Tibial nerve (tissue), 4 donors: ENCODE measurements at regions not wholly inside any gene's neighbourhood (a gene's known extent, or its start where the extent isn't known, plus 50 kb on each side); places are given as distances from the start of the nearest gene placed in this dataset.

Experiments
- DNase-seq, 2 donors: peaks; one replicate each; pipeline ENCODE4 v3.0.0-alpha.2; 2019; ENCODE audit warnings: low spot score in 2 of 2
- H3K27ac ChIP-seq, 4 donors: fragments of 200-600 bp; sonication (generic) in 3 of 4; one replicate each; pipeline ENCODE4 v1.5.1; 2017 to 2019; ENCODE audit warnings: mild to moderate bottlenecking in 1 of 4
- H3K27me3 ChIP-seq, 2 donors: fragments of 200-600 bp; sonication (generic) in 1 of 2; one replicate each; pipeline versions ENCODE4 v1.5.1 to v1.6.0; 2017 to 2019
- H3K36me3 ChIP-seq, 3 donors: fragments of 200-600 bp; sonication (generic); one replicate each; pipeline ENCODE4 v1.5.1; 2018 to 2019
- H3K4me1 ChIP-seq, 4 donors: fragments of 200-600 bp; sonication (generic) in 3 of 4; one replicate each; pipeline ENCODE4 v1.5.1; 2017 to 2019
- H3K4me3 ChIP-seq, 4 donors: fragments of 200-600 bp; sonication (generic) in 3 of 4; one replicate each; pipeline ENCODE4 v1.5.1; 2017 to 2019; ENCODE audit warnings: mild to moderate bottlenecking in 1 of 4, moderate library complexity in 1 of 4
- H3K9me3 ChIP-seq, 4 donors: fragments of 200-600 bp; sonication (generic) in 3 of 4; one replicate each; pipeline ENCODE4 v1.5.1; 2017 to 2019
- CTCF ChIP-seq, 5 experiments: fragments of 200-600 bp in 3 of 5; fragments of 450-650 bp in 2 of 5; sonication (generic) in 3 of 5; IDR thresholded peaks; one replicate each; pipeline ENCODE4 v1.5.1; 2016 to 2019; ENCODE audit warnings: antibody characterized with exemption in 5 of 5, mild to moderate bottlenecking in 3 of 5, moderate library complexity in 2 of 5
- EP300 ChIP-seq, 2 donors: sonication (generic); formaldehyde crosslinking; IDR thresholded peaks; one replicate each; pipeline ENCODE4 v1.6.1; 2017; ENCODE audit warnings: antibody characterized with exemption in 2 of 2, mild to moderate bottlenecking in 1 of 2
- POLR2A ChIP-seq, 2 donors: fragments of 450-650 bp; IDR thresholded peaks; one replicate each; pipeline ENCODE4 v1.6.1; 2017; ENCODE audit warnings: antibody characterized with exemption in 2 of 2, mild to moderate bottlenecking in 2 of 2, moderate library complexity in 2 of 2
- WGBS, 2 donors: methylation state at CpG; one replicate each; pipeline ENCODE4 v1.1.5; 2018; 5-methylcytosine and 5-hydroxymethylcytosine counted together

GRCh38 chr3:168977716-168978374 lies 685.7 kb downstream of the MECOM start:
- H3K4me1 ChIP-seq: no peaks in the 10 kb centered on the region
- no peak overlapping the region for H3K27ac ChIP-seq
- no peak for DNase-seq

GRCh38 chr3:168976969-168977368 lies 686.5 kb downstream of the MECOM start:
- TF ChIP-seq CTCF (IDR thresholded peaks at IDR 0.05): no peak
- TF ChIP-seq EP300 (IDR thresholded peaks at IDR 0.05): no peak
- TF ChIP-seq POLR2A (IDR thresholded peaks at IDR 0.05): no peak

More at GRCh38 chr3:168977716-168978374, 685.7 kb downstream of the MECOM start:
- H3K9me3 ChIP-seq: no peaks in the 10 kb centered on the region
- H3K36me3 ChIP-seq: no peaks in the 10 kb centered on the region
- 55 to 64% methylated on average over 5 of the region's 5 CpGs for WGBS, 2 donors
- TF ChIP-seq EP300 (IDR thresholded peaks at IDR 0.05) (no peak), CTCF (IDR thresholded peaks at IDR 0.05) (no peak), POLR2A (IDR thresholded peaks at IDR 0.05) (no peak)
- H3K27me3 ChIP-seq: no peaks in the 10 kb centered on the region
- no peak overlapping the region for H3K4me3 ChIP-seq

GRCh38 chr3:168975576-168975975 lies 687.9 kb downstream of the MECOM start:
- DNase-seq: no peak
- no peak overlapping the region for H3K4me3 ChIP-seq
- H3K4me1 ChIP-seq: no peaks in the 10 kb centered on the region
- H3K27me3 ChIP-seq: no peaks in the 10 kb centered on the region
- no peaks in the 10 kb centered on the region for H3K9me3 ChIP-seq
- WGBS, 2 donors: 76 to 80% methylated on average over 1 of the region's 1 CpG
- no peak overlapping the region for H3K27ac ChIP-seq
- no peaks in the 10 kb centered on the region for H3K36me3 ChIP-seq
- TF ChIP-seq EP300 (IDR thresholded peaks at IDR 0.05) (no peak), CTCF (IDR thresholded peaks at IDR 0.05) (no peak), POLR2A (IDR thresholded peaks at IDR 0.05) (no peak)

More at GRCh38 chr3:168976969-168977368, 686.5 kb downstream of the MECOM start:
- Histone ChIP-seq H3K4me3 (no peak overlapping the region), H3K4me1 (no peaks in the 10 kb centered on the region), H3K27ac (no peak overlapping the region), H3K9me3 (no peaks in the 10 kb centered on the region), H3K27me3 (no peaks in the 10 kb centered on the region), H3K36me3 (no peaks in the 10 kb centered on the region)
- WGBS, 2 donors: 79 to 82% methylated on average over 2 of the region's 2 CpGs
- no peak for DNase-seq

- H3K36me3 ChIP-seq: no peaks in the 10 kb centered on the region
- no peak for DNase-seq
- TF ChIP-seq CTCF (IDR thresholded peaks at IDR 0.05) (no peak), POLR2A (IDR thresholded peaks at IDR 0.05) (no peak), EP300 (IDR thresholded peaks at IDR 0.05) (no peak)
- no peaks in the 10 kb centered on the region for H3K9me3 ChIP-seq
- no peak overlapping the region for H3K27ac ChIP-seq
- no peak overlapping the region for H3K4me3 ChIP-seq
- no peaks in the 10 kb centered on the region for H3K27me3 ChIP-seq
- H3K4me1 ChIP-seq: no peaks in the 10 kb centered on the region
Measured at GRCh38 chr3:168974617-168975403, 688.7 kb downstream of the MECOM start.

GRCh38 chr3:168973897-168974296 lies 689.6 kb downstream of the MECOM start:
- DNase-seq: no peak
- Histone ChIP-seq H3K9me3 (no peaks in the 10 kb centered on the region), H3K27me3 (no peaks in the 10 kb centered on the region), H3K4me3 (no peak overlapping the region), H3K36me3 (no peaks in the 10 kb centered on the region), H3K4me1 (no peaks in the 10 kb centered on the region), H3K27ac (no peak overlapping the region)
- 66 to 77% methylated on average over 2 of the region's 2 CpGs for WGBS, 2 donors
- TF ChIP-seq EP300 (IDR thresholded peaks at IDR 0.05) (no peak), POLR2A (IDR thresholded peaks at IDR 0.05) (no peak), CTCF (IDR thresholded peaks at IDR 0.05) (no peak)
